NCI-H2227 (cell line): ENCODE measurements at regions not wholly inside any gene's neighbourhood (a gene's known extent, or its start where the extent isn't known, plus 50 kb on each side); places are given as distances from the start of the nearest gene placed in this dataset.
"Not testable (repeated sequence)": the region's sequence is repeated elsewhere in the genome, so short reads cannot be mapped to it uniquely, and the experiment has no call there.

Source experiments
- DNase-seq: peaks from one replicate; lab custom pipeline; 2025; ENCODE audit not compliant: unreplicated experiment; lab: John Stamatoyannopoulos, UW

GRCh38 chr9:91019871-91020270 lies 218.3 kb downstream of the SYK start:
- not testable (repeated sequence) for DNase-seq

GRCh38 chr9:91021656-91022055 lies 220.0 kb downstream of the SYK start:
- DNase-seq = not testable (repeated sequence)

- DNase-seq = no peak
Observed at GRCh38 chr9:91023741-91024140, 222.1 kb downstream of the SYK start.

DNA sequence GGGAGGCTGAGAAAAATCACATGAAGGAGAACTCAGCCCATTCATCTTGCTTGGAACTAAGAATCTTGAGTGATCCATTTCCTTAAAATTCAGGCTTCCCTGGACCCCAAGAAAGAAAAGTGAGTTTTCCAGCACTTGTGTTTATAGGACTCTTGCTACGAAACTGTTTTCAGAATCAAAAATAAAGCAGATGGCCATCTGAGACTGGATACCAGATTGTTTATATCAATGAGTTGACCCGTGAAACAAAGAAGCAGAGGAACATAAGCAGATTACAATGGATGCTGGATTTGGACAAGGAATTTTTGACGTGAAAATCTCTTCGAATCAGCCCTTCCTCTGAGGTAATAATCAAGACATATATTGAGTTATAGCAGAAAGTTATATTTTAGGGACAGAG lies 223.2 kb downstream of the SYK start:
- DNase-seq = no peak

DNA sequence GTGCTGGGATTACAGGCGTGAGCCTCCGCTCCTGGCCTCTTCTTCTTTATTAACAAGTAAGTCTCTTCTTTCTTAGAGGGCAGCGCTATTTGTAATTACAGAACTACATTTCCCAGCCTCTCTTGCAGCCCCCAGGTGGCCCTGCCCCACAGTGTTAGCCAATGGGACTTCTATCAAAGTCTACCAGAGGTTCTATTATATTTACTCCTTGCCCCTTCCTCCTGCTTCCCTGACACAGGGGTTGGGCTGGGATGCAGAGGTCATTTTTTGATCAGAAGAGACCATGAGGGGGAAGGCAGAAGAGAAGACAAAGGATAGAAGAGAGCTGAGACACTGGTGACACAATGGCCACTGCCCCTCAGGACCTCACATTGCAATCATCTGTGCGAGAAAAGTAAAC lies 224.2 kb downstream of the SYK start:
- no peak for DNase-seq

DNA sequence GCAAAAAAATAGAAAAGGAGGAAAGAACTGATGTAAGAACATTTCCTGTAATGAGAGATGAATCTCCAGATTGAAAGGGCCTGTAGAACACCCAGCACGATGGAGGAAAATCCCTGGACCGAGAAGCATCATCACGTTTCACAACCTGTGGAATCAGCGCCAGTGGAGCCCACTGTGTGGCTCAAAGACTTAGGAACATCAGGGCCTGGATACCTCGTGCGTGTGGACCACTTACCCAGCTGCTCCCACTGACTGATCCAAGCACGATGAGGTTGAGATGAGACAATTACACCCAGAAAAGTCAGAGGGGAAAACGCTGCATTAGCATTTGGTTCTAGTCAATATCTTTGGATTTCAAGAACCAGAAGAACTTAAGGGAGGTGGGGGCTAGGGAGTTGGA lies 224.6 kb downstream of the SYK start:
- DNase-seq = no peak

DNA sequence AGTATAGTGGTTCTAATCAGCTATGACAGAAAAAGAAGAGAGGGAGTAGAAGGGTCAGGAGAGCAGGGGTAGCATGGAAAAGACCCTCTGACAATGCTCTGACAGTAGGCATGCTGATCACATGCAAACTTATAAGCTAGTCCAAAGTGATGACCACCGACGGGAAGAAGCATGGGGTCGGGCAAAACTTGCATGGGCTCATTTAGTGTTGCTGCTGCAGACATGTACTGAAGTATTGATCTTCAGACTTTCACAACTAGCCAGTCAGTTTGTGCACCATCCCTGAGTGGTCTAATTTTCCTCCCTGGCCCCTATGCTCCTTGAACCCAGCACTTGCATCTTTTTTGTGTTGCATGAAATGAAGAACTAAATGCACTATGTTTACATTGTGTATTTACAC lies 225.4 kb downstream of the SYK start:
- DNase-seq = no peak

GRCh38 chr9:91028166-91028827 lies 226.7 kb downstream of the SYK start:
- no peak for DNase-seq

DNA sequence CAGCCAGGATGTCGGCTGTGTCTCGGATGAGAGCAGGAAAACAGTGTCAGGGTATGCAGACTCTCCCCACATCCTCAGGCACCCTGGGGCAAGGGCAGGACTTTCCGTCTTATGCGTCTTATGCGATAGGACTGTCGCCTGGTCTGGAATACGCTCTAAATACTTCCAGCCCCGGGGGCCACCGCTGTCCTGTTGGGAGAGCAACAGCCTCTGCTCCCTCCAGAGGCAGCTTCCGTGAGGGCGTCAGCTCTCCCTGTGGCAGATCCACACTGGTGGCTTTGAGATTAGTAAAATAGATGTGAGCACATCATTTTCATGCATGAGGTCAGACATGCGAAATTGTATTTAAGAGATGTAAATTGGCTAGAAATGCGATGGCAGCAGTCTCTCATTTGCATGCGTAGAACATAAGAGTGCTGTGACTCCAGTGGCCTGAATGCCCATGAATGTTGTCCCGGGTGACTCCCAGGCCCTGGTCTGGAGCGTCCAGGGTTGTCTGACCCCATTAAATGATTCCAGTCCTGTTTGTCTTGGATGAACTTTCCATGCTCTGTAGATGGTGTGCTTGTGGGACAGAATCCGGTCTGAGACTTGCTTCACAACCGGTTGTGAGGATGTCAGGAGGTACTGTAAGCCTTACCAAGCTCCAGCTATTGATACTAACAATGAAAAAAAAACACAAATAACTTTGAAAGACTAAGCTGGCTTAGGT lies 228.2 kb downstream of the SYK start:
- no peak for DNase-seq

GRCh38 chr9:91032121-91032531 lies 230.5 kb downstream of the SYK start:
- no peak for DNase-seq

DNA sequence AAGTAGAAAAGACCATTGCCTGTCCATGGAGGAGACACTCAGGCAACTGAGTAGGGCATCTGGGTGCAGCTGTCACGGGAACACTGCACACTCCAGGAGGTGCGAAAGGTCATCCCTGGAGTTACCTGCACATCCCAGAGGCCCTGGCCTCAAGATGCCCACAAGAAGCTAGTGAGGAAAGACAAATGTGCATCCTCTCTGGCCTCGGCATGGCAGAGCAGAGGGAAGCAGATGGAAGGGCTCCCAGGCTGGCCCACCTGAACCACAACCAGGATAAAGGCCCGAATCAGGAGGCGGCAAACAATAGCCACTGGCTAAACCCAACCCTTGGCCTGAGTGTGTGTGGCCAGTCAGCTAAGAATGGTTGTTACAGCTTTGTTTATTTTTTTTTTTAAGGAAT lies 231.7 kb downstream of the SYK start:
- no peak for DNase-seq

DNA sequence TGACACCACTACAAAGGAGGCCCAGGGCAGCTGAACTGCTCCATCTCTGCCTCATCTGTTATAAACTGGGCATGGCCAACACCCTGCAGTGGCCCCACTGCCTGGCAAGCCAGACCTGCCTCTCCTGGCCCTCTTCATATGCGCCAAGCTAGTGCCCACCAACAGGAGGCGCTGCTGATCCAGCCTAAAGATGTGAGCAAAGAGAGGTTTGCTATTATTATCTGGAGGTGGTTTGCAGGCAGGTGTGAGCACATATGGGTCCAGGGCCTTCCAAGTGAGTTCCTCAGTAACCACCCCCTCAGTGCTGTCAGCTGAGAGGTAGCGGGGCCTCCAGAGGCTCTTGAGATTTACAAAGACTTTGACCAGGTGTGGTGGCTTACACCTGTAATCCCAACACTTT lies 232.2 kb downstream of the SYK start:
- DNase-seq = no peak

GRCh38 chr9:91034521-91034920 lies 232.9 kb downstream of the SYK start:
- no peak for DNase-seq

DNA sequence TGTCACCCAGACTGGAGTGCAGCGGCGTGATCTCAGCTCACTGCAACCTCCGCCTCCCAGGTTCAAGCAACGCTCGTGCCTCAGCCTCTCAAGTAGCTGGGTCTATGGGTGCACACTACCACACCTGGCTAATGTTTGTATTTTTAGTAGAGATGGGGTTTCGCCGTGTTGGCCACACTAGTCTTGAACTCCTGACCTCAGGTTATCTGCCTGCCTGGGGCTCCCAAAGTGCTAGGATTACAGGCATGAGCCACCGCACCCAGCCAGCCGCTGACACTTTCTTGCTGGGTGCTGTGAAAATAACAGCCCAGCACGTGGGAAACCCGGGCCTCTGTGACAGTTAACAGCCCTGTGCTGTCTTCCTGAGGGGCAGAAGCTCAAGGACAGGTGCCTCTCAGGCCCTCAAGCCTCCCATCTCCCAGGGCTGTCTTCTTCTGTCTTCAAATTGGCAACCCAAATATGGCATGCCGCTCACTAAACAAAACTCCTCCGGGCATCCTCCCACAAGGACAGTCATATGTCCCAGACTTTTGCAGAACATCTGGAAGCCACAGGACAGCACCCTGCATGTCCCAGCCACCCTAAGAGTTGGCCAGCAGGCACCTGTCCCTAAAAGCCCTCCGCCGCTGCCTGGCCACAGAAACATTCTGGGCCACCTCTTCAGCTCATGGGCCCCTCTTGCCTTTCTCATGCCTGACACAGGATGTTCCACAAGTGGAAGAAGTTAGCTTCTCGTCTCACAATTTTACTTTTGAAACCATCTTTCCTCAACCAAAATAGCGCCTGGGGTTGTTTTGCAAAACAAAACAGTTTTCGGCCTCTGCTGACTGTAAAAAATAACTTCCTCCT lies 233.6 kb downstream of the SYK start:
- no peak for DNase-seq

- DNase-seq = no peak
Observed at GRCh38 chr9:91035825-91036208, 234.2 kb downstream of the SYK start.

DNA sequence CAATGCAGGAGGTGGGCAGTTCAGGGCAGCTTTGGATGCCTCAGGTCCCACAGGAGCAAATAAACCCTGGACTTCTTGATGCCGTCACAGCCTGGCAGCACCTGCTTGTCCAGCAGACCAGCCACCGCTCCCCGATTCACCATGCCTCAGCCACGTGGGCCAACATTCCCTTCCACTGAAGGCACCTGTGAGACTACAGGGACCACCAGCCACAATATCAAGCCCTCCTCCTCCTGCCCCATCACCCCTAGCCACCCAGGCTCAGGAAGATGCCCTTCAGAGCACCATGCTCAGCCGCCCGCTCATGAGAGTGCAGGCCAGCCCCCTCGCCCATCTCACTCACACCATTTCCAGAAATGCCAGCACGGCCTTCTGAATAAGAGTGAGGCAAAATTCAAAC lies 234.7 kb downstream of the SYK start:
- DNase-seq = no peak

GRCh38 chr9:91036826-91037510 lies 235.3 kb downstream of the SYK start:
- peak; percentile 53 for DNase-seq

DNA sequence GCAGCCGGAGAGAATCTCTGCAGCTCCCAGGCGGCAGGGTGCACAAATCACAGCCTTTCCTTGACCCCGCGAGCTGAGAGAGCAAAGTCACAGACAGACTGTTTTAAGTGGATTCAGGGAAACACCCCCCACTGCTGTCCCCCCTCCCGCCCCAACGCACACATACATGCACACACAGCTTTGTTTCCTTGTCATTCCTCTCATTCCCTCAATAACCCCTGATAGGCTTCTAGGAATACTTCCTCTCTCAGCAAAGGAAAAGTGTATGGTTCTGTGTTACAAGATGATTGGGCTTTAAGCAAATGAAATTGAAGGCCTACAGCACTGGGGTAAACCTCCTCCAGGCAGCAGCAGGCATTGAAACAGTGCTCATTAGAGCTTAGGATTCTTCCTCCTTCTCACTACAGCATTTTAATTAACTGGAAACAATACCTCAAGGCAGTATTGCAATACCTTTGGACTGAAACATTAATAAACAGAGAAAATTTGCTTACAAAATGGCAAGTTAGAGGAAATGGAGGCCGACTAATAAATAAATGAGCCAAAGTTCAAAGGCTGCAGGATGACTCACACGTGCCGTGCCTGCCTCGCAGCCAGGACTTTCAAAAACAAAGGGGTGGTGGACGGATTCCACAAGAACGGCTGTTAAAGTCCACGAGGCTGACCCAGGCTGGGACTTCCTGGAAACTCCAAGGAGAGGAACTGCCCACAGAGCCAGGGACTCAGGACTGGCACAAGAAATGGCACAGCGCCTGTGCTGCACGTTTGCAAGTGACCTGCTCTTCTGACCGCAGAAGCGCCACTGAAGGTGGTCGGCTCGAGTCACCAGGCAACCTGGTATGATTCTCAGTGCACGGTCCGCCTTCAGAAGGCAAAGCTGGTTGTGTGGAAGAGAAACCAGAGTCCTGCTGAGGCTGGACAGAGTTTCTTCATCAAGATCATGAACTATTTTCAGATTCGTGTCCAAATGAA lies 236.2 kb downstream of the SYK start:
- no peak for DNase-seq

DNA sequence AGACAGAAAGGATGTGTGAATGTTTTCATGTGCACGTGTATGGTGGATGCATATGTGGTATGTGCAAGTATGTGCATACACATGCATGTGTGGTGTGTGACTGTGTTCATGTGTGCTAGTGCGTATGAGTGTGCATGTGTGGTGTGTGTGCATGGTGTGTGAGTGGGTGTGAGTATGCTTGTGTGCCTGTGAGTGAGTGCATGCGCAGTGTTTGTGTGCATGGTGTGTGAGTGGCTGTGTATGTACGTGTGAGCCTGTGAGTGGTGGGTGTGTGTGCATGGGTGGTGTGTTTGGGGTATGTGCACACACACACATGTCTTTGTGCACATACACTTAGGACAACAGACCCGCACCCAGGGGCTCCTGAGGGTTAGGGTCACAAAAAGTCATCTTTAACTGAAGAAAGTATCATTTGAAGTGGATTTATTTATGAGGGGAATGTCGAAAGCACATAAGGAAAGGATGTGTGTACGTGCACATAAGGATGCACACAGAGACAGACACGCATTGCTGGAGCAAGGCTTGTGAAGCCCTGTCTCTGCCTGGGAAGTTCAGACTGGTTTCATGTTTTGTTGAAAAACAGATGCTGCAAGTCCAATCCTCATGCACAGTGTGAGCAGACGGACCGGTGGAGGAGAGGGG lies 237.0 kb downstream of the SYK start:
- DNase-seq = no peak
